H1 (cell line): ENCODE measurements at regions not wholly inside any gene's neighbourhood (a gene's known extent, or its start where the extent isn't known, plus 50 kb on each side); places are given as distances from the start of the nearest gene placed in this dataset.

ENCODE experiments used
- HDAC2 ChIP-seq, 2 experiments: fragments of 300-600 bp in 1 of 2; sonication (generic) in 1 of 2; IDR thresholded peaks; 2 replicates each; pipeline ENCODE4 v1.6.1; 2011 to 2012; ENCODE audit warnings: low read depth in 2 of 2, low read length in 2 of 2, mild to moderate bottlenecking in 2 of 2, moderate library complexity in 2 of 2, borderline replicate concordance in 1 of 2, inconsistent platforms in 1 of 2
- KDM1A ChIP-seq: fragments of 200-600, 300-600 bp; sonication (generic); IDR thresholded peaks from 2 replicates; pipeline ENCODE4 v1.7.1; 2016; ENCODE audit warnings: mild to moderate bottlenecking, low read length, borderline replicate concordance
- RFX5 ChIP-seq: IDR thresholded peaks from 2 replicates; pipeline ENCODE4 v1.6.1; 2011; ENCODE audit warnings: low read depth, low read length, improper control_type of control experiment, borderline replicate concordance
- SIRT6 ChIP-seq: IDR thresholded peaks from one replicate; pipeline ENCODE4 v1.7.1; 2012; ENCODE audit warnings: low read length, inconsistent platforms
- TF ChIP-seq, protein P1 (sequence below), 3 experiments: IDR thresholded peaks; 1 replicate in 2 of 3; 2 replicates in 1 of 3; pipeline versions ENCODE4 v1.5.1 to v1.6.1; 2011; ENCODE audit warnings: low read length in 3 of 3, mild to moderate bottlenecking in 3 of 3, inconsistent platforms in 2 of 3, low read depth in 1 of 3, moderate library complexity in 1 of 3; ENCODE audit not compliant: insufficient read depth in 1 of 3; ENCODE audit errors: control extremely low read depth in 1 of 3

DNA sequence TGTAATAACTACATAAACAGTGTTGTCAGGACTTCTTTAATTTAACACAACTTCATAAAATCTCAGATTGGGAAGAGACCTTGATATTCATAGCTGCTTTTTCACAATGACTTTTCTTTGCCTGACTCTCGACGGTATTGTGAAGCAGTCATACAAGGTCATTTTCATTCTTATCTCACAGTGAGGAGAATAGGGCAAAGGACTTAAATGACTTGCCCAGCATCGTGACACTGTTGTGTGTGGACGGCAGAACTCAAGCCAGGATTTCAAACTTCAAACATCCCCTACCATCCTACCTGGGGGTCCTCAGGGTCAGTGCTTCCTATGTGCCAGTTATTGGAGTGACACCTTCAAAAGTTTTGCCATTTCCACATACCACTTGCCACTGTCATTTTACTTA is 138.5 kb upstream of the GDF10 start:
- no peak for TF ChIP-seq RFX5
- no peak for TF ChIP-seq KDM1A
- TF ChIP-seq SIRT6, result no peak
- TF ChIP-seq, protein P1, sequence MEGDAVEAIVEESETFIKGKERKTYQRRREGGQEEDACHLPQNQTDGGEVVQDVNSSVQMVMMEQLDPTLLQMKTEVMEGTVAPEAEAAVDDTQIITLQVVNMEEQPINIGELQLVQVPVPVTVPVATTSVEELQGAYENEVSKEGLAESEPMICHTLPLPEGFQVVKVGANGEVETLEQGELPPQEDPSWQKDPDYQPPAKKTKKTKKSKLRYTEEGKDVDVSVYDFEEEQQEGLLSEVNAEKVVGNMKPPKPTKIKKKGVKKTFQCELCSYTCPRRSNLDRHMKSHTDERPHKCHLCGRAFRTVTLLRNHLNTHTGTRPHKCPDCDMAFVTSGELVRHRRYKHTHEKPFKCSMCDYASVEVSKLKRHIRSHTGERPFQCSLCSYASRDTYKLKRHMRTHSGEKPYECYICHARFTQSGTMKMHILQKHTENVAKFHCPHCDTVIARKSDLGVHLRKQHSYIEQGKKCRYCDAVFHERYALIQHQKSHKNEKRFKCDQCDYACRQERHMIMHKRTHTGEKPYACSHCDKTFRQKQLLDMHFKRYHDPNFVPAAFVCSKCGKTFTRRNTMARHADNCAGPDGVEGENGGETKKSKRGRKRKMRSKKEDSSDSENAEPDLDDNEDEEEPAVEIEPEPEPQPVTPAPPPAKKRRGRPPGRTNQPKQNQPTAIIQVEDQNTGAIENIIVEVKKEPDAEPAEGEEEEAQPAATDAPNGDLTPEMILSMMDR (IDR thresholded peaks at IDR 0.05; ENCODE audit: control extremely low read depth in 1 of 3, insufficient read depth in 1 of 3, low read depth in 1 of 3, low read length in 3 of 3), result no peak
- no peak for TF ChIP-seq HDAC2 (IDR thresholded peaks at IDR 0.05; ENCODE audit: borderline replicate concordance in 1 of 2, low read depth in 2 of 2, low read length in 2 of 2)
